ENCODE measurements at regions not wholly inside any gene's neighbourhood (a gene's known extent, or its start where the extent isn't known, plus 50 kb on each side); places are given as distances from the start of the nearest gene placed in this dataset.

GRCh38 chr18:51342815-51343214 lies 145.3 kb upstream of the MEX3C start:
- CTCF ChIA-PET (ENCODE audit: partially characterized antibody) = no interaction called here
- no peaks in the 10 kb centered on the region for H3K4me1 ChIP-seq (replicated peaks in 1 of 4; ENCODE audit: control insufficient read depth in 3 of 4, insufficient read depth in 4 of 4, low read length in 3 of 4)
- DNase-seq (ENCODE audit: low read depth in 1 of 2, low spot score in 2 of 2) (no peak), FAIRE-seq (no peak)
- no peak overlapping the region for H3K56ac ChIP-seq (replicated peaks; ENCODE audit: insufficient read length, low read depth, low read length)
- H3K23ac ChIP-seq (ENCODE audit: insufficient read length) = no peak overlapping the region
- H4K91ac ChIP-seq (replicated peaks; ENCODE audit: insufficient read length, low read length) = no peak overlapping the region
- H2BK5ac ChIP-seq (ENCODE audit: low read depth, low read length) = no peak overlapping the region
- no peak overlapping the region for H2BK12ac ChIP-seq (ENCODE audit: low read depth, low read length)
- H2BK20ac ChIP-seq (ENCODE audit: low read length) = no peak overlapping the region
- H2BK120ac ChIP-seq (replicated peaks; ENCODE audit: low read depth, low read length) = no peak overlapping the region
- H3K4me3 ChIP-seq (ENCODE audit: extremely low read depth in 1 of 4, insufficient read depth in 2 of 4, low read depth in 3 of 4, low read length in 4 of 4) = no peak overlapping the region
- H3K4me2 ChIP-seq (ENCODE audit: insufficient read depth in 1 of 2, low read depth in 2 of 2, low read length in 2 of 2) = no peak overlapping the region
- no peak overlapping the region for H2BK15ac ChIP-seq (ENCODE audit: low read length)
- H3K27me3 ChIP-seq (replicated peaks in 1 of 4; ENCODE audit: control insufficient read depth in 3 of 4, extremely low read depth in 1 of 4, insufficient read depth in 3 of 4, low read length in 3 of 4) = no peaks in the 10 kb centered on the region
- no peak overlapping the region for H2AK5ac ChIP-seq (ENCODE audit: low read depth, low read length)
- H3K14ac ChIP-seq (ENCODE audit: insufficient read length) = no peak overlapping the region
- POLR2A ChIA-PET (ENCODE audit: partially characterized antibody) = no interaction called here
- H3K4ac ChIP-seq (replicated peaks; ENCODE audit: insufficient read length, low read depth, low read length) = no peak overlapping the region
- H2AFZ ChIP-seq (ENCODE audit: low read length) = no peak overlapping the region
- H4K20me1 ChIP-seq (replicated peaks in 1 of 2; ENCODE audit: control insufficient read depth in 1 of 2, insufficient read depth in 2 of 2, low read length in 2 of 2) = no peaks in the 10 kb centered on the region
- H3K36me3 ChIP-seq (ENCODE audit: control insufficient read depth in 2 of 4, insufficient read depth in 4 of 4, low read length in 3 of 4) = no peaks in the 10 kb centered on the region
- H3K18ac ChIP-seq (ENCODE audit: extremely low read depth, low read length) = no peak overlapping the region
- no peak overlapping the region for H3K9ac ChIP-seq (replicated peaks in 1 of 4; ENCODE audit: extremely low read depth in 1 of 4, low read depth in 3 of 4, low read length in 3 of 4)
- no peaks in the 10 kb centered on the region for H3K79me1 ChIP-seq (ENCODE audit: low read depth, low read length)
- H3K9me3 ChIP-seq (ENCODE audit: insufficient read depth in 2 of 2, low read depth in 1 of 2, low read length in 1 of 2) = no peaks in the 10 kb centered on the region
- H3K27ac ChIP-seq (ENCODE audit: low read depth, low read length) = no peak overlapping the region
- H4K5ac ChIP-seq (ENCODE audit: insufficient read length, low read depth, low read length) = no peak overlapping the region
- no peak overlapping the region for H4K8ac ChIP-seq (ENCODE audit: extremely low read depth, insufficient read depth, low read length)
- H3K79me2 ChIP-seq (ENCODE audit: control insufficient read depth in 1 of 2, insufficient read depth in 2 of 2, low read length in 2 of 2) = no peaks in the 10 kb centered on the region
- no peaks in the 10 kb centered on the region for H3K23me2 ChIP-seq (ENCODE audit: low read depth, low read length)
- no peak for TF ChIP-seq NANOG (IDR thresholded peaks at IDR 0.05; ENCODE audit: insufficient read depth, low read depth, low read length, poor library complexity, severe bottlenecking)
- TF ChIP-seq CTBP2 (IDR thresholded peaks at IDR 0.05; ENCODE audit: borderline replicate concordance, insufficient read depth, insufficient read length, low read length) = no peak
- TF ChIP-seq SIN3A (conservative IDR thresholded peaks at IDR 0.05 in 1 of 2, IDR thresholded peaks at IDR 0.05 in 1 of 2; ENCODE audit: low read depth in 1 of 2, low read length in 2 of 2) = no peak
- TF ChIP-seq SP2 (IDR thresholded peaks at IDR 0.05; ENCODE audit: low read length) = no peak
- no peak for TF ChIP-seq BACH1 (IDR thresholded peaks at IDR 0.05; ENCODE audit: low read length)
- TF ChIP-seq RNF2 (IDR thresholded peaks at IDR 0.05; ENCODE audit: borderline replicate concordance, low read depth, low read length, missing control alignments, poor library complexity, severe bottlenecking) = no peak
